SK-N-SH treated with all-trans-retinoic acid at 6 μM for 48 hours (cell line): ENCODE measurements at regions not wholly inside any gene's neighbourhood (a gene's known extent, or its start where the extent isn't known, plus 50 kb on each side); places are given as distances from the start of the nearest gene placed in this dataset.
A peak's percentile ranks its signal among the peaks of the same experiment; 100 is the strongest.

Experiments
- ATAC-seq: fragments of 200-7000 bp; cut with Tn5 transposase; 3 replicates; pipeline ENCODE4 v1.9.1; 2020; ENCODE audit warnings: mild to moderate bottlenecking, moderate library complexity
- ARNTL ChIP-seq: fragments of 450-650 bp; formaldehyde crosslinking; IDR thresholded peaks from 2 replicates; pipeline ENCODE4 v1.5.0; 2020; ENCODE audit warnings: low read depth, mild to moderate bottlenecking, moderate library complexity, borderline replicate concordance
- CSDC2 ChIP-seq: fragments of 250-450 bp; sonication (Bioruptor Pico); IDR thresholded peaks from 2 replicates; pipeline ENCODE4 v1.5.0; 2020; ENCODE audit warnings: mild to moderate bottlenecking, moderate library complexity
- ESRRG ChIP-seq: fragments of 250-450 bp; sonication (Bioruptor Pico); IDR thresholded peaks from 2 replicates; pipeline ENCODE4 v1.6.1; 2021; ENCODE audit warnings: mild to moderate bottlenecking
- GLIS3 ChIP-seq: fragments of 250-450 bp; sonication (Bioruptor Pico); IDR thresholded peaks from 2 replicates; pipeline ENCODE4 v1.5.0; 2020; ENCODE audit warnings: mild to moderate bottlenecking, moderate library complexity
- ISL1 ChIP-seq: fragments of 250-450 bp; sonication (Bioruptor Pico); IDR thresholded peaks from 2 replicates; pipeline ENCODE4 v2.1.2; 2022; ENCODE audit warnings: mild to moderate bottlenecking, moderate library complexity
- OSR1 ChIP-seq: fragments of 250-450 bp; sonication (Bioruptor Pico); IDR thresholded peaks from 2 replicates; pipeline ENCODE4 v1.8.0; 2022; ENCODE audit warnings: moderate library complexity, mild to moderate bottlenecking, inconsistent platforms
- PPARA ChIP-seq: fragments of 250-450 bp; sonication (Bioruptor Pico); IDR thresholded peaks from 2 replicates; pipeline ENCODE4 v1.5.0; 2020; ENCODE audit warnings: mild to moderate bottlenecking, borderline replicate concordance
- RARB ChIP-seq: fragments of 250-450 bp; sonication (Bioruptor Pico); IDR thresholded peaks from 2 replicates; pipeline ENCODE4 v1.8.0; 2021; ENCODE audit warnings: mild to moderate bottlenecking, moderate library complexity
- SNAI2 ChIP-seq: fragments of 250-450 bp; sonication (Bioruptor Pico); IDR thresholded peaks from 2 replicates; pipeline ENCODE4 v1.5.0; 2020; ENCODE audit warnings: mild to moderate bottlenecking, moderate library complexity
- TCF4 ChIP-seq: fragments of 250-450 bp; sonication (Bioruptor Pico); IDR thresholded peaks from 2 replicates; pipeline ENCODE4 v1.8.0; 2021; ENCODE audit warnings: mild to moderate bottlenecking, moderate library complexity, borderline replicate concordance
- ZC3H10 ChIP-seq: fragments of 250-450 bp; sonication (Bioruptor Pico); IDR thresholded peaks from 2 replicates; pipeline ENCODE4 v1.5.1; 2021; ENCODE audit warnings: mild to moderate bottlenecking, moderate library complexity
- ZFP30 ChIP-seq: fragments of 450-650 bp; formaldehyde crosslinking; IDR thresholded peaks from 2 replicates; pipeline ENCODE4 v1.5.0; 2022; ENCODE audit warnings: mild to moderate bottlenecking, moderate library complexity
- ZNF565 ChIP-seq: fragments of 450-650 bp; formaldehyde crosslinking; conservative IDR thresholded peaks from 2 replicates; pipeline ENCODE4 v1.5.0; 2020; ENCODE audit warnings: low read depth, mild to moderate bottlenecking, moderate library complexity
- ZNF70 ChIP-seq: fragments of 450-650 bp; formaldehyde crosslinking; IDR thresholded peaks from 2 replicates; pipeline ENCODE4 v1.5.0; 2020; ENCODE audit warnings: mild to moderate bottlenecking, moderate library complexity
- ZNF8 ChIP-seq: fragments of 450-650 bp; formaldehyde crosslinking; IDR thresholded peaks from 2 replicates; pipeline ENCODE4 v1.5.0; 2020; ENCODE audit warnings: mild to moderate bottlenecking, moderate library complexity
- TF ChIP-seq, protein P1 (sequence below): fragments of 250-450 bp; sonication (Bioruptor Pico); IDR thresholded peaks from 2 replicates; pipeline ENCODE4 v1.5.0; 2020; ENCODE audit warnings: mild to moderate bottlenecking, moderate library complexity
- TF ChIP-seq, protein P2 (sequence below): fragments of 250-450 bp; sonication (Bioruptor Pico); IDR thresholded peaks from 2 replicates; pipeline ENCODE4 v1.8.0; 2021; ENCODE audit warnings: low read depth, mild to moderate bottlenecking, moderate library complexity, borderline replicate concordance
- TF ChIP-seq, protein P3 (sequence below): fragments of 250-450 bp; sonication (Bioruptor Pico); IDR thresholded peaks from 2 replicates; pipeline ENCODE4 v1.5.1; 2021; ENCODE audit warnings: mild to moderate bottlenecking, moderate library complexity

DNA sequence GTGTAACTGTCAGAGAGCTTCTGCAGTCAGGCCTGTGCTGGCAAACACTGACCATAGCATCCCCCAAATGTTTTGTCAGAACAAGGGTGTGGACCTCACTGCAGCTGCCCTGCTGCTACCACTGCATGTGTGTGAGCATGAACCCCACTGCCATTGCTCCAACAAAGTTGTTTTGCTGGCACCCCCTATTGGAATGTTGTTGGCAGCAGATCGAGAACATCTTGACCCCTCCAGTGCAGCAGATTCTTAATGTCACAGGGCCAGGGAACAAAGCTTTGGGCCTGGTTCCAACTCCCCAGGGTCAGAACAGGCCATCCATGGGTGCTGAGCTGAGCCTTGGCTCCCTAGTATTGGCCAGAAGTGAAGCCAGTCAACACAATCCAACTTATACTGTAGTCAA, 1537.4 kb downstream of the NCAM2 start:
- ATAC-seq: no peak
- TF ChIP-seq OSR1 (CRISPR knock-in tag) (no peak), ZNF70 (CRISPR knock-in tag) (no peak), ZNF8 (no peak), ARNTL (no peak)
- TF ChIP-seq, protein P1, sequence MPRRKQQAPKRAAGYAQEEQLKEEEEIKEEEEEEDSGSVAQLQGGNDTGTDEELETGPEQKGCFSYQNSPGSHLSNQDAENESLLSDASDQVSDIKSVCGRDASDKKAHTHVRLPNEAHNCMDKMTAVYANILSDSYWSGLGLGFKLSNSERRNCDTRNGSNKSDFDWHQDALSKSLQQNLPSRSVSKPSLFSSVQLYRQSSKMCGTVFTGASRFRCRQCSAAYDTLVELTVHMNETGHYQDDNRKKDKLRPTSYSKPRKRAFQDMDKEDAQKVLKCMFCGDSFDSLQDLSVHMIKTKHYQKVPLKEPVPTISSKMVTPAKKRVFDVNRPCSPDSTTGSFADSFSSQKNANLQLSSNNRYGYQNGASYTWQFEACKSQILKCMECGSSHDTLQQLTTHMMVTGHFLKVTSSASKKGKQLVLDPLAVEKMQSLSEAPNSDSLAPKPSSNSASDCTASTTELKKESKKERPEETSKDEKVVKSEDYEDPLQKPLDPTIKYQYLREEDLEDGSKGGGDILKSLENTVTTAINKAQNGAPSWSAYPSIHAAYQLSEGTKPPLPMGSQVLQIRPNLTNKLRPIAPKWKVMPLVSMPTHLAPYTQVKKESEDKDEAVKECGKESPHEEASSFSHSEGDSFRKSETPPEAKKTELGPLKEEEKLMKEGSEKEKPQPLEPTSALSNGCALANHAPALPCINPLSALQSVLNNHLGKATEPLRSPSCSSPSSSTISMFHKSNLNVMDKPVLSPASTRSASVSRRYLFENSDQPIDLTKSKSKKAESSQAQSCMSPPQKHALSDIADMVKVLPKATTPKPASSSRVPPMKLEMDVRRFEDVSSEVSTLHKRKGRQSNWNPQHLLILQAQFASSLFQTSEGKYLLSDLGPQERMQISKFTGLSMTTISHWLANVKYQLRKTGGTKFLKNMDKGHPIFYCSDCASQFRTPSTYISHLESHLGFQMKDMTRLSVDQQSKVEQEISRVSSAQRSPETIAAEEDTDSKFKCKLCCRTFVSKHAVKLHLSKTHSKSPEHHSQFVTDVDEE (CRISPR knock-in tag): no peak

DNA sequence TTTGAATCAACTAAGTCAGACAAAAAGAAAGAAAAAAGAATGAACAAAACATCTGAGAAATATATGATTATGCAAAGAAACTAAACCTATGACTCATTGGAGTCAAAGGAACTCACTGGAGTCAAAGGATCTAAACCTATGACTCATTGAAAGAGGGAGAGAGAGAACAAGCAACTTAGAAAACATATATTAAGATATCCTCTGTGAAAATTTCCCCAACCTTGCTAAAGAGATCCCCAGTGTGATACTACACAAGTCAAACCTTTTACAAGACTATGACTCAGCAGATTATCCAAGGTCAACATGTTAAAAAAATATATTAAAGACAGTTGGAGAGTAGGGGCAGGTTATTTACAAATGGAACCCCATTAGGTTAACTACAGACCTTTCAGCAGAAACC, 1538.3 kb downstream of the NCAM2 start:
- ATAC-seq: no peak
- 0 out of 2 replicates have a peak, but pooled peaks have one; percentile 23 for TF ChIP-seq ZFP30 (CRISPR knock-in tag)
- TF ChIP-seq TCF4: no peak

DNA sequence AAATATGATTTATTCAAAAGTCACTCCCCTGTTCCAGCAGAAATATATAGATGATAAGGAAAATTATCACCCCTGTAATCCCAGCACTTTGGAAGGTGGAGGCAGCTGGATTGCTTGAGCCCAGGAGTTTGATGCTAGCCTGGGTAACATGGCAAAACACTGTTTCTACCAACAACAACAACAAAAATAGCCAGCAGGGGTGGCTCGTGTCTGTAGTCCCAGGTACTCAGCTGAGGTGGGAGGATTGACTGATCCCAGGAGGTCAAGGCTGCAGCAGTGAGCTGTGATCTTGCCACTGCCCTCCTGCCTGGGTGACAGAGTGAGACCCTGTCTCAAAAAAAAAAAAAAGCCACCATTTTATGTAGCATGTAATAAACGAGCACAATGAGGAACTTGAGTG, 1546.5 kb downstream of the NCAM2 start:
- TF ChIP-seq, protein P2, sequence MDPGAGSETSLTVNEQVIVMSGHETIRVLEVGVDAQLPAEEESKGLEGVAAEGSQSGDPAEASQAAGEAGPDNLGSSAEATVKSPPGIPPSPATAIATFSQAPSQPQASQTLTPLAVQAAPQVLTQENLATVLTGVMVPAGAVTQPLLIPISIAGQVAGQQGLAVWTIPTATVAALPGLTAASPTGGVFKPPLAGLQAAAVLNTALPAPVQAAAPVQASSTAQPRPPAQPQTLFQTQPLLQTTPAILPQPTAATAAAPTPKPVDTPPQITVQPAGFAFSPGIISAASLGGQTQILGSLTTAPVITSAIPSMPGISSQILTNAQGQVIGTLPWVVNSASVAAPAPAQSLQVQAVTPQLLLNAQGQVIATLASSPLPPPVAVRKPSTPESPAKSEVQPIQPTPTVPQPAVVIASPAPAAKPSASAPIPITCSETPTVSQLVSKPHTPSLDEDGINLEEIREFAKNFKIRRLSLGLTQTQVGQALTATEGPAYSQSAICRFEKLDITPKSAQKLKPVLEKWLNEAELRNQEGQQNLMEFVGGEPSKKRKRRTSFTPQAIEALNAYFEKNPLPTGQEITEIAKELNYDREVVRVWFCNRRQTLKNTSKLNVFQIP (CRISPR knock-in tag): no peak
- TF ChIP-seq ESRRG: no peak
- TF ChIP-seq GLIS3 (CRISPR knock-in tag): no peak
- TF ChIP-seq, protein P1 (CRISPR knock-in tag): no peak
- no peak for TF ChIP-seq ZNF565 (CRISPR knock-in tag)
- no peak for TF ChIP-seq PPARA (CRISPR knock-in tag)
- TF ChIP-seq CSDC2: no peak
- no peak for TF ChIP-seq SNAI2 (CRISPR knock-in tag)
- no peak for TF ChIP-seq ISL1 (CRISPR knock-in tag)
- TF ChIP-seq, all 23 proteins: peak for 0
- no peak for ATAC-seq

DNA sequence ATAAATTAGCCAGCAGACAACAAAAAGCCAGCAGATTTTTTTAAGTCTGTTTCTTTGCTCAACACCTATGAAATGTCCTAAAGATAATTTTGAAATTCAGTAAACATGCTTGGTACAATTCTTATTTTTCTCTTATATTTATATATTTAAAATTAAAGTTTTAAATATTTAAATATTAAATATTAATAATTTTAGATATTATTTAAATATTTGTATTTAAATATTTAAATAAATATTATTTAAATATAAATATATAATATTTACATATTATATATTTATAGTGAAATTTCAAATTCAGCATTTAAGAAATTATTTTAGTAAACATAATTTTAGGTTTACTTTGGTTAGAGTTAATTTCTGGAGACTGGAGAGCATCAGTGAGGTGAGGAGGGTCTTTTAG, 1554.2 kb downstream of the NCAM2 start:
- ATAC-seq: no peak
- no peak for TF ChIP-seq RARB (CRISPR knock-in tag)
- no peak for TF ChIP-seq ZNF565 (CRISPR knock-in tag)
- TF ChIP-seq TCF4: no peak
- TF ChIP-seq, protein P3, sequence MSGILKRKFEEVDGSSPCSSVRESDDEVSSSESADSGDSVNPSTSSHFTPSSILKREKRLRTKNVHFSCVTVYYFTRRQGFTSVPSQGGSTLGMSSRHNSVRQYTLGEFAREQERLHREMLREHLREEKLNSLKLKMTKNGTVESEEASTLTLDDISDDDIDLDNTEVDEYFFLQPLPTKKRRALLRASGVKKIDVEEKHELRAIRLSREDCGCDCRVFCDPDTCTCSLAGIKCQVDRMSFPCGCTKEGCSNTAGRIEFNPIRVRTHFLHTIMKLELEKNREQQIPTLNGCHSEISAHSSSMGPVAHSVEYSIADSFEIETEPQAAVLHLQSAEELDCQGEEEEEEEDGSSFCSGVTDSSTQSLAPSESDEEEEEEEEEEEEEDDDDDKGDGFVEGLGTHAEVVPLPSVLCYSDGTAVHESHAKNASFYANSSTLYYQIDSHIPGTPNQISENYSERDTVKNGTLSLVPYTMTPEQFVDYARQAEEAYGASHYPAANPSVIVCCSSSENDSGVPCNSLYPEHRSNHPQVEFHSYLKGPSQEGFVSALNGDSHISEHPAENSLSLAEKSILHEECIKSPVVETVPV (CRISPR knock-in tag): no peak
- TF ChIP-seq, protein P2 (CRISPR knock-in tag): no peak
- no peak for TF ChIP-seq ESRRG
- no peak for TF ChIP-seq CSDC2
- no peak for TF ChIP-seq GLIS3 (CRISPR knock-in tag)
- TF ChIP-seq SNAI2 (CRISPR knock-in tag): no peak
- TF ChIP-seq, protein P1 (CRISPR knock-in tag): no peak
- TF ChIP-seq ZC3H10 (CRISPR knock-in tag): no peak
